Natural killer cell (primary cell): ENCODE measurements at regions not wholly inside any gene's neighbourhood (a gene's known extent, or its start where the extent isn't known, plus 50 kb on each side); places are given as distances from the start of the nearest gene placed in this dataset.

Experiments used
- ATAC-seq, 3 donors: fragments of 150-1000 bp in 2 of 3; fragments of 200-7000 bp in 1 of 3; cut with Tn5 transposase; 1 replicate in 1 of 3; 2 replicates in 2 of 3; pipeline ENCODE4 v1.10.0; 2021; ENCODE audit warnings: mild to moderate bottlenecking in 2 of 3, moderate library complexity in 2 of 3
- DNase-seq, 2 donors: peaks; one replicate each; pipeline versions ENCODE4 v3.0.0 to v3.0.0-alpha.2; 2013 to 2021; ENCODE audit warnings: mixed read lengths in 1 of 2
- H3K27ac ChIP-seq: one replicate; pipeline ENCODE4 v1.5.1; 2013; ENCODE audit warnings: mild to moderate bottlenecking, low read length
- H3K27me3 ChIP-seq: one replicate; pipeline ENCODE4 v1.6.1; 2013; ENCODE audit warnings: low read length; ENCODE audit not compliant: control insufficient read depth, insufficient read depth
- H3K36me3 ChIP-seq: one replicate; pipeline ENCODE4 v1.6.1; 2013; ENCODE audit warnings: low read length; ENCODE audit not compliant: control insufficient read depth, insufficient read depth
- H3K4me1 ChIP-seq: one replicate; pipeline ENCODE4 v1.6.1; 2013; ENCODE audit warnings: low read length; ENCODE audit not compliant: control insufficient read depth, insufficient read depth
- H3K4me3 ChIP-seq: one replicate; pipeline ENCODE4 v1.5.1; 2013; ENCODE audit warnings: low read length
- H3K9me3 ChIP-seq: one replicate; pipeline ENCODE4 v1.6.1; 2013; ENCODE audit warnings: low read length; ENCODE audit not compliant: control insufficient read depth, insufficient read depth
- H3K27ac Mint-ChIP-seq, 2 donors: one replicate each; pipeline ENCODE4 v1.8.0; 2022; ENCODE audit warnings: mild to moderate bottlenecking in 2 of 2, mixed read lengths in 2 of 2, moderate library complexity in 1 of 2
- H3K27me3 Mint-ChIP-seq, 2 donors: one replicate each; pipeline ENCODE4 v1.8.0; 2022; ENCODE audit warnings: low read depth in 2 of 2, mixed read lengths in 2 of 2
- H3K36me3 Mint-ChIP-seq: one replicate; pipeline ENCODE4 v1.8.0; 2022; ENCODE audit warnings: mixed read lengths
- H3K4me1 Mint-ChIP-seq, 2 donors: one replicate each; pipeline ENCODE4 v1.8.0; 2022; ENCODE audit warnings: mixed read lengths in 2 of 2
- H3K4me3 Mint-ChIP-seq: one replicate; pipeline ENCODE4 v1.8.0; 2022; ENCODE audit warnings: mild to moderate bottlenecking, moderate library complexity, mixed read lengths
- H3K9me3 Mint-ChIP-seq, 2 donors: one replicate each; pipeline ENCODE4 v1.8.0; 2022; ENCODE audit warnings: mixed read lengths in 2 of 2
- CTCF ChIP-seq: fragments of 200-600 bp; IDR thresholded peaks from one replicate; pipeline ENCODE4 v1.8.0; 2022; ENCODE audit warnings: antibody characterized with exemption
- WGBS: methylation state at CpG from one replicate; pipeline ENCODE4 v1.1.7; 2013; ENCODE audit warnings: missing lambda C conversion rate; ENCODE audit not compliant: insufficient coverage; 5-methylcytosine and 5-hydroxymethylcytosine counted together
- intact Hi-C: fragments of 100-400 bp; cut with micrococcal nuclease; formaldehyde crosslinking; loops from one replicate; pipeline ENCODE4 v1.14.2; 2022

GRCh38 chr5:2998106-2998505, 246.6 kb upstream of the IRX2 start:
- Histone ChIP-seq H3K27me3 (no peaks in the 10 kb centered on the region), H3K27ac (no peak overlapping the region), H3K9me3 (peaks cover 18% of the 10 kb centered on the region), H3K4me1 (no peaks in the 10 kb centered on the region), H3K4me3 (no peak overlapping the region), H3K36me3 (no peaks in the 10 kb centered on the region)
- no peak for ATAC-seq
- TF ChIP-seq CTCF: no peak
- Mint-ChIP-seq H3K27ac (no peak overlapping the region), H3K4me3 (no peak overlapping the region), H3K4me1 (no peaks in the 10 kb centered on the region), H3K9me3 (peaks cover 3 to 10% of the 10 kb centered on the region in 2 donors), H3K36me3 (no peaks in the 10 kb centered on the region), H3K27me3 (no peaks in the 10 kb centered on the region)
- 87% methylated on average over 8 of the region's 8 CpGs for WGBS
- DNase-seq: no peak
- intact Hi-C loops: no loop called here

GRCh38 chr5:2997179-2997578, 245.7 kb upstream of the IRX2 start:
- no peak for ATAC-seq
- Histone ChIP-seq H3K27ac (no peak overlapping the region), H3K27me3 (no peaks in the 10 kb centered on the region), H3K4me3 (no peak overlapping the region), H3K36me3 (no peaks in the 10 kb centered on the region), H3K4me1 (no peaks in the 10 kb centered on the region), H3K9me3 (peaks cover 18% of the 10 kb centered on the region)
- intact Hi-C loops: no loop called here
- Mint-ChIP-seq H3K4me1 (no peaks in the 10 kb centered on the region), H3K36me3 (no peaks in the 10 kb centered on the region), H3K27ac (no peak overlapping the region), H3K4me3 (no peak overlapping the region), H3K27me3 (no peaks in the 10 kb centered on the region), H3K9me3 (peaks cover 2 to 13% of the 10 kb centered on the region in 2 donors)
- no peak for TF ChIP-seq CTCF
- WGBS: 63% methylated on average over 4 of the region's 4 CpGs
- DNase-seq: no peak

- 79% methylated on average over 9 of the region's 9 CpGs for WGBS
- no peaks in the 10 kb centered on the region for H3K36me3 ChIP-seq
- no peak for TF ChIP-seq CTCF
- no peak overlapping the region for H3K4me3 Mint-ChIP-seq
- no peaks in the 10 kb centered on the region for H3K4me1 ChIP-seq
- DNase-seq (no peak), ATAC-seq (no peak)
- no peaks in the 10 kb centered on the region for H3K4me1 Mint-ChIP-seq
- intact Hi-C loops: no loop called here
- no peak overlapping the region for H3K27ac Mint-ChIP-seq
- no peaks in the 10 kb centered on the region for H3K36me3 Mint-ChIP-seq
- peaks cover 18% of the 10 kb centered on the region for H3K9me3 ChIP-seq
- no peaks in the 10 kb centered on the region for H3K27me3 Mint-ChIP-seq
- H3K27ac ChIP-seq: no peak overlapping the region
- H3K9me3 Mint-ChIP-seq: peaks cover 2 to 12% of the 10 kb centered on the region in 2 donors
- no peak overlapping the region for H3K4me3 ChIP-seq
- no peaks in the 10 kb centered on the region for H3K27me3 ChIP-seq
Measured at GRCh38 chr5:2996687-2997086, 245.2 kb upstream of the IRX2 start.

GRCh38 chr5:2996248-2996647, 244.8 kb upstream of the IRX2 start:
- Mint-ChIP-seq H3K9me3 (peaks cover 2 to 12% of the 10 kb centered on the region in 2 donors), H3K36me3 (no peaks in the 10 kb centered on the region), H3K4me3 (no peak overlapping the region), H3K4me1 (no peaks in the 10 kb centered on the region), H3K27ac (no peak overlapping the region), H3K27me3 (no peaks in the 10 kb centered on the region)
- WGBS: 87% methylated on average over 12 of the region's 12 CpGs
- Histone ChIP-seq H3K36me3 (no peaks in the 10 kb centered on the region), H3K4me3 (no peak overlapping the region), H3K4me1 (no peaks in the 10 kb centered on the region), H3K27me3 (no peaks in the 10 kb centered on the region), H3K27ac (no peak overlapping the region), H3K9me3 (peaks cover 18% of the 10 kb centered on the region)
- ATAC-seq: no peak
- TF ChIP-seq CTCF: no peak
- intact Hi-C loops: no loop called here
- DNase-seq: no peak
